H9 (cell line): ENCODE measurements at regions not wholly inside any gene's neighbourhood (a gene's known extent, or its start where the extent isn't known, plus 50 kb on each side); places are given as distances from the start of the nearest gene placed in this dataset.

Source experiments
- DNase-seq: peaks from one replicate; pipeline ENCODE4 v3.0.0-alpha.2; 2017
- H2AFZ ChIP-seq: one replicate; pipeline ENCODE4 v1.6.1; 2013; ENCODE audit warnings: mild to moderate bottlenecking, low read length, control low read depth, moderate library complexity
- H2AK5ac ChIP-seq: 2 replicates; pipeline ENCODE4 v1.6.1; 2013; ENCODE audit warnings: low read length, control low read depth, mixed read lengths; ENCODE audit not compliant: insufficient read length
- H2BK120ac ChIP-seq: one replicate; pipeline ENCODE4 v1.6.1; 2013; ENCODE audit warnings: low read depth, mild to moderate bottlenecking, low read length, control low read depth, inconsistent platforms; ENCODE audit not compliant: poor library complexity, severe bottlenecking
- H2BK12ac ChIP-seq: 2 replicates; pipeline ENCODE4 v1.6.1; 2013; ENCODE audit warnings: low read length, control low read depth, mixed read lengths, low read depth; ENCODE audit not compliant: insufficient read length
- H2BK15ac ChIP-seq: 2 replicates; pipeline ENCODE4 v1.6.1; 2013; ENCODE audit warnings: low read depth, low read length, control low read depth
- H2BK20ac ChIP-seq: one replicate; pipeline ENCODE4 v1.6.1; 2013; ENCODE audit warnings: low read depth, mild to moderate bottlenecking, low read length, control low read depth, inconsistent platforms; ENCODE audit not compliant: poor library complexity, severe bottlenecking
- H2BK5ac ChIP-seq: 2 replicates; pipeline ENCODE4 v1.6.1; 2013; ENCODE audit warnings: low read length, control low read depth, mixed read lengths; ENCODE audit not compliant: insufficient read length
- H3K14ac ChIP-seq: 2 replicates; pipeline ENCODE4 v1.6.1; 2013; ENCODE audit warnings: low read length, control low read depth; ENCODE audit not compliant: insufficient read depth
- H3K18ac ChIP-seq: 2 replicates; pipeline ENCODE4 v1.6.1; 2013; ENCODE audit warnings: low read depth, mild to moderate bottlenecking, mixed read lengths, low read length, control low read depth; ENCODE audit not compliant: insufficient read length
- H3K23ac ChIP-seq: 2 replicates; pipeline ENCODE4 v1.6.1; 2013; ENCODE audit warnings: low read length, control low read depth, mixed read lengths, low read depth; ENCODE audit not compliant: insufficient read length
- H3K23me2 ChIP-seq: 2 replicates; pipeline ENCODE4 v1.6.1; 2013; ENCODE audit warnings: low read depth, mild to moderate bottlenecking, mixed read lengths, low read length, control low read depth; ENCODE audit not compliant: insufficient read length, poor library complexity, severe bottlenecking
- H3K27ac ChIP-seq: 2 replicates; pipeline ENCODE4 v1.5.1; 2013; ENCODE audit warnings: low read length, control low read depth, mixed read lengths, low read depth; ENCODE audit not compliant: insufficient read length
- H3K27me3 ChIP-seq: 2 replicates; pipeline ENCODE4 v1.6.1; 2013; ENCODE audit warnings: low read length, control low read depth, inconsistent platforms; ENCODE audit not compliant: insufficient read depth
- H3K4ac ChIP-seq: 2 replicates; pipeline ENCODE4 v1.6.1; 2013; ENCODE audit warnings: low read depth, mild to moderate bottlenecking, control low read depth, inconsistent platforms, low read length, moderate library complexity
- H3K4me1 ChIP-seq: 2 replicates; pipeline ENCODE4 v1.6.1; 2013; ENCODE audit warnings: low read length, control low read depth, inconsistent platforms; ENCODE audit not compliant: insufficient read depth
- H3K4me2 ChIP-seq: 2 replicates; pipeline ENCODE4 v1.6.1; 2013; ENCODE audit warnings: low read length, control low read depth, mixed read lengths; ENCODE audit not compliant: insufficient read length, insufficient read depth
- H3K56ac ChIP-seq: 2 replicates; pipeline ENCODE4 v1.6.1; 2013; ENCODE audit warnings: low read depth, mild to moderate bottlenecking, mixed read lengths, low read length, control low read depth; ENCODE audit not compliant: insufficient read length
- H3K79me1 ChIP-seq: 2 replicates; pipeline ENCODE4 v1.6.1; 2013; ENCODE audit warnings: low read depth, mild to moderate bottlenecking, moderate library complexity, low read length, control low read depth, inconsistent platforms; ENCODE audit not compliant: insufficient read depth, poor library complexity, severe bottlenecking
- H3K79me2 ChIP-seq: 2 replicates; pipeline ENCODE4 v1.6.1; 2013; ENCODE audit warnings: low read length, control low read depth, inconsistent platforms; ENCODE audit not compliant: insufficient read depth
- H3K9ac ChIP-seq: 2 replicates; pipeline ENCODE4 v1.6.1; 2013; ENCODE audit warnings: low read length, control low read depth, mixed read lengths; ENCODE audit not compliant: insufficient read length; ENCODE audit errors: extremely low read depth
- H3K9me3 ChIP-seq: one replicate; pipeline ENCODE4 v1.6.1; 2013; ENCODE audit warnings: low read depth, low read length, inconsistent platforms; ENCODE audit not compliant: control insufficient read depth
- H3T11ph ChIP-seq: one replicate; pipeline ENCODE4 v1.6.1; 2013; ENCODE audit warnings: mild to moderate bottlenecking, low read length, control low read depth, inconsistent platforms
- H4K20me1 ChIP-seq: one replicate; pipeline ENCODE4 v1.6.1; 2013; ENCODE audit not compliant: control insufficient read depth, insufficient read length, insufficient read depth
- H4K5ac ChIP-seq: 2 replicates; pipeline ENCODE4 v1.6.1; 2013; ENCODE audit warnings: low read depth, mild to moderate bottlenecking, mixed read lengths, low read length, control low read depth; ENCODE audit not compliant: insufficient read length
- H4K8ac ChIP-seq: replicated peaks from 2 replicates; pipeline ENCODE4 v1.6.1; 2013; ENCODE audit warnings: low read length, control low read depth, mixed read lengths, low read depth; ENCODE audit not compliant: insufficient read length
- H4K91ac ChIP-seq: 2 replicates; pipeline ENCODE4 v1.6.1; 2013; ENCODE audit warnings: low read depth, mild to moderate bottlenecking, moderate library complexity, mixed read lengths, low read length, control low read depth; ENCODE audit not compliant: insufficient read length
- H3K27ac Mint-ChIP-seq, 3 experiments: 2 replicates in 2 of 3; 3 replicates in 1 of 3; pipeline ENCODE4 v1.8.0; 2020 to 2021; ENCODE audit warnings: mixed read lengths in 3 of 3, mild to moderate bottlenecking in 1 of 3, moderate library complexity in 1 of 3
- H3K27me3 Mint-ChIP-seq: 2 replicates; pipeline ENCODE4 v1.8.0; 2021; ENCODE audit warnings: low read depth, mild to moderate bottlenecking, moderate library complexity, mixed read lengths
- H3K36me3 Mint-ChIP-seq, 3 experiments: 2 replicates in 2 of 3; 3 replicates in 1 of 3; pipeline ENCODE4 v1.8.0; 2020 to 2021; ENCODE audit warnings: low read depth in 3 of 3, mixed read lengths in 3 of 3; ENCODE audit not compliant: insufficient read depth in 1 of 3
- H3K4me1 Mint-ChIP-seq, 2 experiments: 2 replicates each; pipeline ENCODE4 v1.8.0; 2020; ENCODE audit warnings: mixed read lengths in 2 of 2
- H3K4me3 Mint-ChIP-seq, 2 experiments: 2 replicates in 1 of 2; 3 replicates in 1 of 2; pipeline ENCODE4 v1.8.0; 2020 to 2021; ENCODE audit warnings: mild to moderate bottlenecking in 2 of 2, mixed read lengths in 2 of 2, moderate library complexity in 1 of 2
- H3K9me3 Mint-ChIP-seq, 2 experiments: 2 replicates in 1 of 2; 3 replicates in 1 of 2; pipeline ENCODE4 v1.8.0; 2020; ENCODE audit warnings: mild to moderate bottlenecking in 2 of 2, mixed read lengths in 2 of 2, moderate library complexity in 1 of 2
- WGBS: extraction: QIAGEN DNeasy Blood & Tissue Kit; methylation state at CpG from one replicate; pipeline ENCODE4 v1.1.7; 2013; ENCODE audit warnings: missing lambda C conversion rate, low lambda C conversion rate, mixed read lengths; ENCODE audit not compliant: insufficient read length; ENCODE audit errors: extremely low coverage; 5-methylcytosine and 5-hydroxymethylcytosine counted together
- TF ChIP-seq, protein P1 (sequence below): fragments of 200-600 bp; sonication (generic); conservative IDR thresholded peaks from 3 replicates; pipeline ENCODE4 v1.8.0; 2021; ENCODE audit warnings: antibody characterized with exemption, mild to moderate bottlenecking

DNA sequence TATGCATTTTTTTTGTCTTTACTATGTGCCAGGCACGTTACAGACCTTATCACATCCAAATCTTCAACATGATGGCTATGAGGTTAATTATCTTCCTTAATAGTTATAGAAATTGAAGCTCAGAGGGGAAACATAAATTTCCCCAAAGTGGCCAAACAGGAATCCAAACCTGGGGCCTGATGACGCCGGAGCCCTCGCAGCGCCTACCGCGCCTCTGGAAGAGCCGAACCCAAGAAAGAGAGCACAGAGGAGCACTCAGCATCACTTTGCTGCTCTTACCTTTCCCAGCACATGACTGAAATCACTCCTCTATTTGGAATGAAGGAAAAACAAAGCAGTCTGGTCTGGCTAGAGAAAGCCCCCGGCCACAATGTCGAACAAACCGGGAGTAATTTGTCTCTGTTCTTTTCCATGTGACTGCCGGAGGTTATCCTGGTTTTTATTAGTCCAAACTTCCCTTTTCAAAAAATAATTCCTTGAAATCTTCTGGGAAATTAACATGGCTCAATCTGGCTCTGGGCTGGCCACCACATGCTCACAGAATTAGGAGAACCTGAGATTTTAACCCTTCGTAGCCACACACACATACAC lies 195.5 kb downstream of the ADSS2 start:
- Histone ChIP-seq H2BK15ac (no peak overlapping the region), H3K4me2 (no peak overlapping the region), H3T11ph (no peak overlapping the region), H3K79me1 (no peaks in the 10 kb centered on the region), H3K4ac (no peak overlapping the region), H4K5ac (no peak overlapping the region), H4K20me1 (no peaks in the 10 kb centered on the region), H2BK12ac (no peak overlapping the region), H2BK120ac (no peak overlapping the region), H3K27me3 (no peaks in the 10 kb centered on the region), H3K9me3 (no peaks in the 10 kb centered on the region), H3K18ac (no peak overlapping the region), H3K79me2 (no peaks in the 10 kb centered on the region), H4K91ac (no peak overlapping the region), H3K9ac (no peak overlapping the region), H3K14ac (no peak overlapping the region), H4K8ac (no peak overlapping the region), H3K56ac (no peak overlapping the region), H3K27ac (no peak overlapping the region), H3K23me2 (no peaks in the 10 kb centered on the region), H3K23ac (no peak overlapping the region), H2AK5ac (no peak overlapping the region), H2BK5ac (no peak overlapping the region), H2AFZ (peak overlapping the region; percentile 44), H2BK20ac (no peak overlapping the region), H3K4me1 (no peaks in the 10 kb centered on the region)
- peaks cover 0 to 3% of the 10 kb centered on the region in 2 experiments; a peak in 1 of 5 replicates for H3K9me3 Mint-ChIP-seq
- no peak for DNase-seq
- TF ChIP-seq, protein P1, sequence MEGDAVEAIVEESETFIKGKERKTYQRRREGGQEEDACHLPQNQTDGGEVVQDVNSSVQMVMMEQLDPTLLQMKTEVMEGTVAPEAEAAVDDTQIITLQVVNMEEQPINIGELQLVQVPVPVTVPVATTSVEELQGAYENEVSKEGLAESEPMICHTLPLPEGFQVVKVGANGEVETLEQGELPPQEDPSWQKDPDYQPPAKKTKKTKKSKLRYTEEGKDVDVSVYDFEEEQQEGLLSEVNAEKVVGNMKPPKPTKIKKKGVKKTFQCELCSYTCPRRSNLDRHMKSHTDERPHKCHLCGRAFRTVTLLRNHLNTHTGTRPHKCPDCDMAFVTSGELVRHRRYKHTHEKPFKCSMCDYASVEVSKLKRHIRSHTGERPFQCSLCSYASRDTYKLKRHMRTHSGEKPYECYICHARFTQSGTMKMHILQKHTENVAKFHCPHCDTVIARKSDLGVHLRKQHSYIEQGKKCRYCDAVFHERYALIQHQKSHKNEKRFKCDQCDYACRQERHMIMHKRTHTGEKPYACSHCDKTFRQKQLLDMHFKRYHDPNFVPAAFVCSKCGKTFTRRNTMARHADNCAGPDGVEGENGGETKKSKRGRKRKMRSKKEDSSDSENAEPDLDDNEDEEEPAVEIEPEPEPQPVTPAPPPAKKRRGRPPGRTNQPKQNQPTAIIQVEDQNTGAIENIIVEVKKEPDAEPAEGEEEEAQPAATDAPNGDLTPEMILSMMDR, result no peak
- no peaks in the 10 kb centered on the region for H3K27me3 Mint-ChIP-seq
- H3K4me3 Mint-ChIP-seq, result no peak overlapping the region
- WGBS, result no CpG with 5 or more reads among the region's 13 CpGs
- H3K4me1 Mint-ChIP-seq, result peaks cover 5 to 6% of the 10 kb centered on the region in 2 experiments; a peak in 2 of 4 replicates
- H3K27ac Mint-ChIP-seq, result no peak overlapping the region; a peak in 1 of 7 replicates
- H3K36me3 Mint-ChIP-seq, result peaks cover 0 to 4% (median 0%) of the 10 kb centered on the region in 3 experiments; a peak in 1 of 7 replicates
